ENCODE measurements at regions not wholly inside any gene's neighbourhood (a gene's known extent, or its start where the extent isn't known, plus 50 kb on each side); places are given as distances from the start of the nearest gene placed in this dataset.

DNA sequence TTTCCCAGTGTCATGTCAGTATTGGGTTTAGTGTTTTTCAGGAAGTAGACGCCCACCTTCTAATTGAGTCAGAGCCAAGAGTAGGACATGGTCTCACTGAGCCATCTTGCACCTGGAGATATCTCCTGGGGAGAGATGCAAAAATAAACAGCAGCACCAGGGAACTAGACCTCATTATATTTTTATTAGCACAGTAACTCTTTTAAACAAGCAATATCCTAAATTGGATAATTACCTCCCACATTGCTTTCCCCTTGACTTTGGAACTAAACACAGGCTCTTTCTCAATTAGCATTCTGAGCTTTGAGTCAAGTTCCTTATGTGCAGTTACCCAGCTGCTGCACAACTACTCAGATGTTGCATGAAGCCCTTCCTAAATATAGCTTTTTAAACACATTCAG is 175.4 kb downstream of the IBTK start:
- no peak for DNase-seq (ENCODE audit: low spot score)

DNA sequence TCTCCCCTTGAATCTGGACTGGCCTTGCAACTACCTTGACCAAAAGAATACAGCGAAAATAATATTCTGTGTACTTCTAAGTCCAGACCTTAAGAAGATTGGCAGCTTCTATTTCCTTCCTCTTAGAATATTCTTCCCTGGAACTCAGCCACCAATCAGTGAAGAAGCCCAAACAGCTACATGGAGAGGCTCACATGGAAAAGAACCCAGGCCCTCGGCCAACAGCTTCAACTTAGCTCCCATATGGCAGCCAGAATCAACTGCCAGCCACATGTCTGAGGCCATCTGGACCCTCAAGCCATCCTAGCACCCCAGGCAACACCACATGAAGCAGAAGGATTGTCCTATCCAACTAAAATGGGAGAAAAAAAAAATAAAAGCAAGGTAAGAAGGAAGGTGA is 178.8 kb downstream of the IBTK start:
- DNase-seq (ENCODE audit: low spot score), result no peak

DNA sequence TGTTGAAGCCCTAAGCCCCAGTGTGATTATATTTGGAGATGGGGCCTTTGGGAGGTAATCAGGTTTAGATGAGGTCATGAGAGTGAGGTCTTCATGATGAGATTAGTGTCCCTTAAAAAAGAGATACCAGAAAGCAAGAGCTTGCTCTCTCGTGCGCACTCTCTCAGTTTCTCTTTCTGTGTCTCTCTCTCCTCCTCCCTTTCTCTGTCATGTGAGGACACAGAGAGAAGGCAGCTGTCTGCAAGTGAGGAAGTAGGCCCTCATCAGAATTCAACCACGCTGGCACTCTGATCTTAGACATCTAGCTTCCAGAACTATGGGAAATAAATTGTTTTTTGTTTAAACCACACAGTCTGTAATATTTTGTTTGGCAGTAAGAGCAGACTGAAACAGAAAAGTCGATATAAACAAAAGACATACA is 180.5 kb downstream of the IBTK start:
- DNase-seq (ENCODE audit: low spot score), result no peak

DNA sequence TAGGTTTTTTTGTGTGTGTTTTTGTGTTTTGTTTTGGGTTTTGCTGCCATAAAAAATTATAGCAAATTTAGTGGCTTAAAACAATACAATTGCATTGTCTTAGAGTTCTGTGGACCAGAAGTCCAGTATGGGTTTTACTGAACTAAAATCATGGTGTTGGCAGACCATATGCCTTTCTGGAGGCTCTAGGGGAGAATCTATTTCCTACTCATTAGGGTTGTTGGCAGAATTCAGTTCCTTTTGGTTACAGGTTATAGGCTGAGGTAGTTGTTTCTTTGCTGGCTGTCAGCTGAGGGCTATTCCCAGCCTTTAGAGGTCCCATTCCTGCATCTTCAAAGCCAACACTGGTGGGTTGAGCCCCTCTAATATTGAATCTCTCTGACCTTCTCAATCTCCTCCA is 181.3 kb downstream of the IBTK start:
- DNase-seq (ENCODE audit: low spot score), result no peak

DNA sequence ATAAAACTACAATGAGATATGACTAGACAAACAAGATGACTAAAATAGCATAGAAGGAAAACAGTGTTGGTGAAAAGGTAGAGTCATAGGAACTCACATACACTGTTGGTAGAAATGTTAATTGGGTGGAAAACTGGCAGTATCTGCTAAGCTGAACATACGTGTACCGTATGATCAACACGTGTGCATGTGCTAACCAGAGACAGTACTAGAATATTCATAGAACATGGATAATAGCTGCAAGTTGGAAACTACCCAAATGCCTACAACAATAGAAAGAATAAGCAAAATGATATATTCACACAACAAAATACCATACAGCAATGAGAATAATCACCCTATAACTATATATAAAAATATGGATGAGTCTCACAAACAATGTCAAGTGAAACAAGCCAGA is 184.0 kb downstream of the IBTK start:
- DNase-seq (ENCODE audit: low spot score), result no peak

DNA sequence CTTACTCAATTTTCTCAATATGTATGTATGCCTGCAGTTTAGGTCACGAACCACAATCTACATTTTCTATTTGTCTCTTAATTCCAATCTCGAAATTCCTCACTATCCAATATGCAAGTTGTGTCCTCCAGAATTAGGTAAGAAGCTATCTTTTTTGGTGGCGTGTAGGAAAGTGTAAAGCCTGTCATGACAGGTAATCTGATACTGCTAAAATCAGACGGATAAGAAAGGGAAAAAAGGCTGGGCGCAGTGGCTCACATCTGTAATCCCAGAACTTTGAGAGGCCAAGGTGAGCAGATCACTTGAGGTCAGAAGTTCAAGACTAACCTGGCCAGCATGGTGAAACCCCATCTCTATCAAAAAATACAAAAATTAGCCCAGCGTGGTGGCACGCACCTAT is 185.3 kb downstream of the IBTK start:
- DNase-seq (ENCODE audit: low spot score), result no peak

DNA sequence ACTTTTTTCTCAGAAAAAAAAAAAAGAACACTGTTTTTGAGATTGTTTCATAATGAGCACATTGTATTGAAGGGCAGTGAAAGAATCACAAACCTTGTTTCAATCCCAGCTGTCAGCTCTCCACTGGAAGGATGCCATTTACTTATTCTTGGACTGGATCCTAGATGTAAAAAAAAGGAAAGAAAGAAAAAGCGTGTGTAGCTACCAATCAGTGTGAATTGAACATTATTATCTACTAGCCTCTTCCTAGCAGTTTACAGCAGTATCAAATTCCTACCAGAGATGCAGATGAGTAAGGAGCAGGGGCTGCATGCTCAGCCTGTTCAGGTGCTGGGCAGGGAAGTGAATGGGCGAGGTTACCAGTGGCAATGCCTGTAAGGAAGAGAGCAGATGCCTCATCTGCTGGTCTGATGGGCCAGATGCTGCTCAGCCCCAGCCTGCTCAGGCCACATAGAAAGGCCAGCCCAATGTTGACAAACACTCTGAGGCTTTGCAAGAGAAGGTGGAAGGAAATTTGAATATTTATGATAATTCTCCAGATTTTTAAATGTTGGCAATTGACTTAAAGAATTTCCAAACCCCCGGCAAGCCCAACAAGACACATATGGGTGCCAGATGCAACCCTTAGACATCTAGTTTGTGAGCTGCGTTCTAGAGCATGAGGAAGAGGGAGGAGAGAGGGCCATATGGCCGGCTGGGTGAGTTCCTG is 189.5 kb downstream of the IBTK start:
- no peak for DNase-seq (ENCODE audit: low spot score)

DNA sequence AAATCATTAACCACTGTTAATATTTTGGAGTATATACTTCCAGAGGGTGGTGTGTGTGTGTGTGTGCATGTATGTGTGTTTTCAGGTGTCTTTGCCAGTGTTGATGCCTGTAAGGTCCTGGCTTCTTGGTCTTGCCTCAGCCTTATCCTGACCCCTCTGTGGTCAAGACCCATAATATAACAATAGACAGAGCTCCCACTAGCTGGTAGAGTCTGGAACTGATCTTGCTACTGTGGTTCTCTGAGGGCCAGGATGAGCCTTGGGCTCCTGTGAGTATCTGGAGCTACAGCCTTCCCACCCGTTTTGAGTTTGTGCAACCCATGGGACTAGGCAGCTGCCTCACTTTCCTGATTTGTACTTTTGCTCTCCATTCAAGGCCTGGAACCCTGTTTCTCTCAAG is 191.0 kb downstream of the IBTK start:
- DNase-seq (ENCODE audit: low spot score), result no peak

DNA sequence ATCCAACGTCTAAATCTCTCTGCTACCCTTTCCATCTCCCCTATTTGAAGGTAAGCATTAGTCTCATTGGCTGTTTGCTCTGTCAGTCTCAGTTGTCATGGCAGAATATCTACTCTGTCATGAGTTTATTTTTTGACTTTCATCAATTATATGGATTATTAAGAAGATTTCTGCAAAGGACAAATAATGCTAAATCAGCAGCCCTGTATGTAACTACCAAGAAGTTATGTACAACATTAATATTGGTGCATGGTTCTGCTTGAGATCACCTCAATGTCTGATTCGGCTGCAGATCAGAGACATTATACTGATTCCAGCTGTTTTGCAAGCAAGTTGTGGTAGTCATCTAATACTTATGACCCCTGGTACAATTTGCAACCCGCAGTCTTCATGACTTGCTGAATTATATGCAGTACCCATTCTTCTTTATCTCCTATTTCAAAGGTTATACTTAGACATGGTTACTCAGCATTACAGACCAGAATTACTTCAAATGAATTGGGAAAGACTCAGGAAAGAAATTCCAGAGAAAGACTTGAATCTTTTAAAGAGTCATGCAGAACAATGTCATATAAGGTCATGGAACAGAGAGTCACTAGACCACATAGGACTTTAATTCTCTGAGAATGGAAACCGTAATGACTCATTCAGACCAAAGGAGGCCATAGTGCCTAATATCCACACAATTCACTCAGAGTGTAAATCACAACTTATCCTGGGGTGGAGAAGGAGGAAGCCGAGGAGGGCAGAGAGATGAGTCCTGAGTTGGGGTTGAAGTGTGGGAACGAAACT is 201.4 kb downstream of the IBTK start:
- no peak for DNase-seq (ENCODE audit: low spot score)

DNA sequence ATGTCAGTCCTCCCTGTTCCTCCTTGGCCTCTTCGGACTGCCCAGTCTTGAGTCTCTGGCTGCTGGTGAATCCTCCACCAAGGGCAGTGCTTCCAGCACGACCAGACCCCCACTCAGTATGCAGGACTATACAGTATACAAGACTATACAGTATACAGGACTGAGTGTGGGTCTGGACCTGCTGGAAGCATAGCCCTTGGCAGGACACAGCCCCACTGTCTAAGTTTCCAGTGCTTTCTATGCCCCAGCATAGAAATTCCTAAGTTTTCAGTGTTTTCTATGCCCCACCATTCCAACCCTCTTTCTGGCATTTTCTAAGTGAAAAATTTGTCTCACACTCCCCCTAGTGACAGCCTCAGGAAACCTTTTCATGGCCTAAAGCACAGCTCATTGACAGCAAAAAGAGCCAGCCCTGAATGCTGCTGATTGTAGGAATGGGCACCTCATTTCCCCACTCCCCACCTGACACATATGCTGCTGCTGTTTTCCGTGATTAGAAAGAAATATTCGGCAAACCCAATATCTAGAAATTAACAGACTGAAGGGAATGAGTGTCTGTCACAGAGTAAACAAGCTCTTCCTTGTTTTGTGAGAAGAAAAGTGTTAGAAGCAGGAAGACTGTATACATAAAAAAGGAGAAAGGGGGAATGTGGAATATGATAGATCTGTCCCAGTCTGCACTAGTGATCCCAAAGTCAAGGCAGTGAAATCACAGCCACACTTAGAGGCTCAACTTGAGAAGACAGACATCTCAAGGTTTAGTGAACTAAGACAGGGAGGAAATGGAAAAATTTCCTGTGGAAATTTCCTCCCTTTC is 206.9 kb downstream of the IBTK start:
- DNase-seq (ENCODE audit: low spot score), result no peak

DNA sequence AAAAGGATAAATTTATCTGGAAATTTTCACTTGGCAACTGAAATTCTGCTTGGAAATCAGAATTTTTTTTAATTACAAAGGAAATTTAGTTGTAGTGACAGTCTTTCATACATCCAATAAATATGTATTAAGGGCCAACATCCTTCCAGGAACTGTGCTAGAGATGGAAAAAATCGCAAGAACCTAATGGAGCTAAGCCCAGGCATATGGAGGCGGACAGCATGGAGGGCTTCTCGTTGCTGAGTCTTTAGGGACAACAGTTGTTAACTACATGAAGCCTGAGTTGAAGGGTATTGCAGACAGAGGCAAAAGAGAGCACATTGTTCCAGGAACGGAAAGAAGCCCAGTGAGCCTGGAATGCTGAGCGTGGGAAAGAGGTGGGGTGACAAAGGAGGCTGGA is 208.9 kb downstream of the IBTK start:
- DNase-seq (ENCODE audit: low spot score), result no peak

DNA sequence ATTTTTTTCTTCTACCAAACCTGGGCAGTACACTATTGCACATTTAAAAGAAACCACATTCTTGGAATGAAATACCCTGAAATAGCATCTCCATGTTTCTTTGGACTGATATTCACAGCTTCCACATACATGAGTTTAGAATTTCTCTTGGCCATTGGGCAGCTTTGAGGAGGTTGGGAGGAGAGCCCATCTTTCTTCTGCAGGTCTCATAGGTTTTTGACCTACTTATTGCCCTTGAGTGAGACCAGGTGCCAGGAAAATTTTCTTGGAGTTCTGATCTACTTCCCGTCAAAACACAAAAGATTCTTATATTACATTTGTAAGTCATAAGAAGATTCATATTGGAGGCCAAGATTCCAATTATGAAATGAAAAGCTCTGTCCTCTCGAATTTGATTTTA is 212.0 kb downstream of the IBTK start:
- DNase-seq (ENCODE audit: low spot score), result no peak

DNA sequence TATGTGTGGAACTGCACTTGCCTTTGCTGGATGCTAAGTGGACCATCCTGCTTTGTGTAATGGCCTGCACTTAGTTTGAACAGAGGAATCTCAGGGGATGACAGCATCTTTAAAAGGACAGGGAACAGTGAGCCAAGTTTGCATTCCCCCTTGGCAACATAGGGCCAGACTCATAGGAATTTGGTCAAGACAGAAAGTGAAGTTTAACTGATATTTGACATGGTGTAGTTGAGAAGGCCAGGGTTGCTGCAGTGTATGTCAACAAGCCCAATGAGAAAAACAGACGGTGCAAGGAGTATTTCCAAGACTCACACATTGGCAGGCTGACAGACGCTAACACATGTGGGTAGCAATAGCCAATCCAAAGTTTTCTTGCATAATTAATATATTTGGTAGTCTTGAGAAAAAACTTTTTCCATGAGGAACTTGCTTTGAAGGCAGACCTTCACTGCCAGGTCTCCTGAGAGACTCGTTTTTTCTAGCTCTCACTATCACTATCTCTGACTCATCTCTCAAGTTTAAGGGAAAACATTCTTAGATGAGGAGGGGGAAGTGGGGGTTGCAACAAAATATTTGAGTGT is 213.8 kb downstream of the IBTK start:
- DNase-seq (ENCODE audit: low spot score), result no peak

DNA sequence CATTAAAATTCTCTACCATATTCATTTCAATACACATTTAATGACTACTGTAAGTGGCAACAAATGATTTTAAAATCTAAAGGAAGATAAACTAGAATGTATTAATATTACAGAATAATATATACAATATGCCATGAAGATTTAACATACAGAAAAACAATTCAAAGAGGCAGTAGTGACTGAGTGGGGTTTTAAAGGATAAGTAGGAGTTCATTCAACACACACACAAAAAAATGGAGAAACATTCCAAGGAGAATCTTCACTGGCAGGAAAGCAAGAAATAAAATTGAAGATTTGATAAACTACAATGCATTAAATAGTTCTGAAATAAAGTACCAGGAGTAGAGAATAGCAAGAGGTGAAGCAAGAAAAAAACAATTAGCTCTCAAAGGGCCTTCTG is 215.1 kb downstream of the IBTK start:
- DNase-seq (ENCODE audit: low spot score), result no peak

DNA sequence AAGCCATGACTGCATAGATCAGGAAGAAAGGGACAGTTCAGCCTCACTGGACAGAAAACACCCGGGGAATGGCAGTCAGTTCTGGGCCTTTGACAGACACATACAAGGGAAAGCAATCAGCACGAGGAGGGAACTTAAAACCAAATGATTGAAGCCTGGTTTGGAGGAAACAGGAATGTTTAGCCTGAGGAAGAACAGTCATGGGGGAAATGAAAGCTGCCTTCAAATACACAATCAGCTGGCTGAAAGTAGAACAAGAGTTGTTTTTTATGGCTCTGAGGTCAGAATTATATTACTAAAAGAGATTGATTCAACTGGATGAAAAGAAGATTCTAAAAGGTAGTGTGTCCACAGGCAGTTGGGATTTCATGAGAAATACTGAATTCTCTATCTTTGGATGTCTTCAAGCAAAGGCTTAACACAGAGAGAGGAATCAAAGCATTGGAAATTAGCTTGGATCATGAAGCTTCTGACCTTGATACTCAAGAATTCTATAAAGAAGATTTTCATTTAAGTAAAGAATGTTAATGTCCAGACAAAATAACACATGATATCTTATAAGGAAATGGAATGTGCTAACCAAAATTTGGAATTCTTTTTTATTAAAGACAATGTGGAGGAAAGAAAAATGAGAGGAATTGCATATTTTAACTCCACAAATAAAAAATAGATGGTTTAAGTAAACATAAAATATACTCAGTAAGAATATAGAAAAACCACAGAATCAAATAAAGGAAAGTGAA is 216.6 kb downstream of the IBTK start:
- no peak for DNase-seq (ENCODE audit: low spot score)

DNA sequence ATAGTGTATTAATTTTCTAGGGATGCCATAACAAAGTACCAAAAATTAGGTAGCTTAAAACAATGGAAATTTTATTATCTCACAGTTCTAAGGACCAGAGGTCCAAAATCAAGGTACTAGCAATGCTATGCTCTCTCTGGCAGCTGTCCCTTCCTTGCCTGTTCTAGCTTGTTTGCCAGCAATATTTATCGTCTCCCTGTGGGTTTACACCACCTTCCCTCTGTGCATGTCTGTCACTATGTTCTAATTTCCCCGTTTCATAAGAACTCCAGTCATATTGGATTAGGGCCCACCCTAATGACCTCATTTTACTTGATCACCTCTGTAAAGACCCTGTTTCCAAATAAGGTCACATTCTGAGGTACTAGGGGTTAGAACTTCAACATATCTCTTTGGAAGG is 217.2 kb downstream of the IBTK start:
- DNase-seq (ENCODE audit: low spot score), result no peak

DNA sequence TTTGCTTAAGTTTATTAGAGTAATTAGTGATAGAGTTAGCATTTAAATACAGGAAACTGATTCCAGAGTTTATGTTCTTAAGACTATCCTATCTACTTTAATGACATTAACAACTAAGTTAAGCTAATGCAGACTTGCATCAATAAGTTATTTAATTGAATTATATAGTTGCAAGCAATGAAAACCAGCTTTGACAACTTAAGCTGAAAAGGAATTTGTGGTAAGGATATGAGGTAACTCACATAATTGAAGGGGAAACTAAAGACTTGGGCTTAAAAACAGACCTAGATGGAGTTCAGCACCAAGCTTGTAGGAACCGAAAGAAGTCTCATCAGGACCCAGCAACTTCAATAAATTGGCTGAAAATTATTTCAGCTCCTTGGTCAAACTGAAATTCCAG is 222.3 kb downstream of the IBTK start:
- DNase-seq (ENCODE audit: low spot score), result no peak

DNA sequence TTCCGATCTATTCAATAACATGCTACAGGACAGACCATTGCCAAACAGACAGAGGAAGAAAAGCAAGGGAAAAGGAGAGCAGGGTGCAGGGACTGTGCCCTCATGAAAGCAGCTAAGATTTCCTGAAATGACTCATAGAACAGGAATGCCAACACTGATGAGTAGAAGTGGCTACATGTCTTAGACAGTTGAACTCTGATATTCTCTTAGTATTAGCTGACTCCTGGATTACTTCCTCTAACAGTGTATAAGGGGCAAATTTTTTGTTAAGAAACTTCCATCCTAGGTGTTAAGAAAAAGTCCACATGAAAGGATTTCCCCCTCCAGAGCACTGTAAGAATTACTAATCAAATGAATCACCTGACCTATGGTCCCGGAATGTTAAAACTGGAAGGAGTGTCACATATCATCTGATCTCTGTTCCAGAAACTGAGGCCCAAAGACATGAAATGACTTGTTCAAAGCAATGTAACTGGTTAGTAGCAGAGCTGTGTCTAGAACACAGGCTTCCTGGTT is 224.9 kb downstream of the IBTK start:
- DNase-seq (ENCODE audit: low spot score), result no peak

DNA sequence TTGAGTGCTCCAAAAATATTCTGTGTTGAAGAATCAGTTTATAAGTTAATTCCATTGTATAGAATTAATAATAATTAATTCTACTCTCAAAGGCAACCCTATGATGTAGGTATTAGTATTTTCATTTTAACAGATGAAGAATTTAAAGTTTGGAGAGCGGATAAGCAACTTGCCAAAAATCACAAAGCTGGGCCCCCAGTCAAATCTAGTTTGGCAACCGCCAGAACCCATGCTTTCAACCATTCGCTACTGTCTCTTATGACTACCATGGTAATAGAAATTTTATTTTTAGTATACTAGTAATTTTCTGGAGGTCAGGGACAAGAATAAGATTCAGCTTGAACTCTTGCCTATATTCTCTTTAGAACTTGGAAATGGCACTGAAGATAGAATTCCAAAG is 229.8 kb downstream of the IBTK start:
- DNase-seq (ENCODE audit: low spot score), result no peak

DNA sequence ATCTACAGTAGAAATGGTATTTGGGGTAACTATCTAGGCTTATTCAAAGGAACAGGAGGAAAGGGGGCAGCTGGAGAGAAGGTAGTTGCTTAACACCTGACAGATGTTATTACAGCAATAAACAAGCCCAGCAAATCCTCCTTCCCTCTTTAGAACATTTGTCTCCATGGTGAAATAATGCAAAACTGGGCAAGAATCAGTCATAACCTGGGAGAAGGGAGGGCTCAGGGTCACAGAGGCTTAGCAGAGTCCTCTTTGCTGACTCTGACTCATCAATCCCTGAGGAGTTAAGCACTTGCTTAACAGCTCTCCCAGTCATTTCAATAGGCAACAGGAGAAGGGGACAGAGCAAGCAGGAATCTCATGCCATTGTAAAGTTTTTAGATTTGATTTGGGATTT is 230.3 kb downstream of the IBTK start:
- no peak for DNase-seq (ENCODE audit: low spot score)

DNA sequence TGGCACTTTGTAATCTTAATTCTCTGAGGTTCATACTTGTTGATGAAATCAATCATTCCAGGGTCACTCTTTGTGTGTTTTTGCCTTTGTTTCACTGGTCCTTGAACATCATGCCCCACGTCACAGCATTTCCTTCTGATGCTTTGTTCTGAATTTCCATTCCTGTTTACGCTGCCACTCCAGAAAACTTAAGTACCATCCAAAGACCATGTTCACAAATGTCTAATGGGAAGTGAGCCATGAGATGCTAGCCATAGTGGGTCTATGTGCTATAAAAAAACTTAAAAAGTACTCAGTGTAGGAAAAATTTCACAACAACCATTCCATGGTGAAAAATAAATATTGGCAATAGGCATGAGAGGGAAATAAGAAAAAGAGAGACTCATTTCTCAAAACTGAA is 232.0 kb downstream of the IBTK start:
- DNase-seq (ENCODE audit: low spot score), result no peak

DNA sequence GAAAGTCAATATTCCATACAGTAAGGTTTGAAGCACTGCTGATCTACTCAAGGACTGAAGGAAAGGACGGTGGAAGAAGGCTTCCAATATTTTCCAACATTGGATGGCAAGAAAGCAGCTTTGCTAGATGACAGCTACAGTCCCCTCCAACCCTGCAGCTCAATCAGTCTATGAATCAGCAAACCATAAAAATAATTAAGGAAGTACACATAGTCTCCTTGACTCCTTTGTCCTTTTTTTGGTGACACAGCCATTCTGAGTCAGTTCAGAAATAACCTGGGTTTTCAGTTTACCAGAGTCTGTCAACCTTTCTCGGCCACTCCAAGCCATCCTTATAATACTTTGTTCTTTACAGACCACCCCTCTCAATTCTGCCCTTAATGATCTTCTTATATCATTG is 232.5 kb downstream of the IBTK start:
- DNase-seq (ENCODE audit: low spot score), result no peak

Data from hematopoietic multipotent progenitor cell treated with erythropoietin and hydrocortisone succinate and interleukin-3 and kit ligand, for 17 days (in vitro differentiated cells).